ENCODE measurements at regions not wholly inside any gene's neighbourhood (a gene's known extent, or its start where the extent isn't known, plus 50 kb on each side); places are given as distances from the start of the nearest gene placed in this dataset.

GRCh38 chr4:175419236-175419718, 392.8 kb downstream of the GPM6A start:
- Histone ChIP-seq H3K36me3 (ENCODE audit: control insufficient read depth in 2 of 2, insufficient read depth in 1 of 2, low read length in 2 of 2) (no peaks in the 10 kb centered on the region), H3K9me3 (ENCODE audit: control insufficient read depth, insufficient read depth, low read depth, low read length) (no peaks in the 10 kb centered on the region), H3K27ac (ENCODE audit: extremely low read depth, low read depth, low read length) (no peak overlapping the region), H3K4me3 (ENCODE audit: low read depth, low read length) (no peak overlapping the region), H3K4me1 (ENCODE audit: control insufficient read depth, insufficient read depth, low read length) (no peaks in the 10 kb centered on the region; the same call in 1 of the 2 replicates)
- ChIA-PET POLR2A (no interaction called here), CTCF (interaction anchor here (0.7 kb wide), 1 partner anchor 408 kb away, joined by 3 read pairs; no protein-coding TSS in a partner anchor)
- TF ChIP-seq, protein P1, sequence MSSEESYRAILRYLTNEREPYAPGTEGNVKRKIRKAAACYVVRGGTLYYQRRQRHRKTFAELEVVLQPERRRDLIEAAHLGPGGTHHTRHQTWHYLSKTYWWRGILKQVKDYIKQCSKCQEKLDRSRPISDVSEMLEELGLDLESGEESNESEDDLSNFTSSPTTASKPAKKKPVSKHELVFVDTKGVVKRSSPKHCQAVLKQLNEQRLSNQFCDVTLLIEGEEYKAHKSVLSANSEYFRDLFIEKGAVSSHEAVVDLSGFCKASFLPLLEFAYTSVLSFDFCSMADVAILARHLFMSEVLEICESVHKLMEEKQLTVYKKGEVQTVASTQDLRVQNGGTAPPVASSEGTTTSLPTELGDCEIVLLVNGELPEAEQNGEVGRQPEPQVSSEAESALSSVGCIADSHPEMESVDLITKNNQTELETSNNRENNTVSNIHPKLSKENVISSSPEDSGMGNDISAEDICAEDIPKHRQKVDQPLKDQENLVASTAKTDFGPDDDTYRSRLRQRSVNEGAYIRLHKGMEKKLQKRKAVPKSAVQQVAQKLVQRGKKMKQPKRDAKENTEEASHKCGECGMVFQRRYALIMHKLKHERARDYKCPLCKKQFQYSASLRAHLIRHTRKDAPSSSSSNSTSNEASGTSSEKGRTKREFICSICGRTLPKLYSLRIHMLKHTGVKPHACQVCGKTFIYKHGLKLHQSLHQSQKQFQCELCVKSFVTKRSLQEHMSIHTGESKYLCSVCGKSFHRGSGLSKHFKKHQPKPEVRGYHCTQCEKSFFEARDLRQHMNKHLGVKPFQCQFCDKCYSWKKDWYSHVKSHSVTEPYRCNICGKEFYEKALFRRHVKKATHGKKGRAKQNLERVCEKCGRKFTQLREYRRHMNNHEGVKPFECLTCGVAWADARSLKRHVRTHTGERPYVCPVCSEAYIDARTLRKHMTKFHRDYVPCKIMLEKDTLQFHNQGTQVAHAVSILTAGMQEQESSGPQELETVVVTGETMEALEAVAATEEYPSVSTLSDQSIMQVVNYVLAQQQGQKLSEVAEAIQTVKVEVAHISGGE (tag by site-specific recombination; conservative IDR thresholded peaks at IDR 0.05; ENCODE audit: low read depth) = no peak
- TF ChIP-seq ZNF266 (tag by site-specific recombination; IDR thresholded peaks at IDR 0.05; ENCODE audit: low read depth) = no peak
- TF ChIP-seq ZNF146 (tag by site-specific recombination; IDR thresholded peaks at IDR 0.05) = no peak
- TF ChIP-seq, protein P2, sequence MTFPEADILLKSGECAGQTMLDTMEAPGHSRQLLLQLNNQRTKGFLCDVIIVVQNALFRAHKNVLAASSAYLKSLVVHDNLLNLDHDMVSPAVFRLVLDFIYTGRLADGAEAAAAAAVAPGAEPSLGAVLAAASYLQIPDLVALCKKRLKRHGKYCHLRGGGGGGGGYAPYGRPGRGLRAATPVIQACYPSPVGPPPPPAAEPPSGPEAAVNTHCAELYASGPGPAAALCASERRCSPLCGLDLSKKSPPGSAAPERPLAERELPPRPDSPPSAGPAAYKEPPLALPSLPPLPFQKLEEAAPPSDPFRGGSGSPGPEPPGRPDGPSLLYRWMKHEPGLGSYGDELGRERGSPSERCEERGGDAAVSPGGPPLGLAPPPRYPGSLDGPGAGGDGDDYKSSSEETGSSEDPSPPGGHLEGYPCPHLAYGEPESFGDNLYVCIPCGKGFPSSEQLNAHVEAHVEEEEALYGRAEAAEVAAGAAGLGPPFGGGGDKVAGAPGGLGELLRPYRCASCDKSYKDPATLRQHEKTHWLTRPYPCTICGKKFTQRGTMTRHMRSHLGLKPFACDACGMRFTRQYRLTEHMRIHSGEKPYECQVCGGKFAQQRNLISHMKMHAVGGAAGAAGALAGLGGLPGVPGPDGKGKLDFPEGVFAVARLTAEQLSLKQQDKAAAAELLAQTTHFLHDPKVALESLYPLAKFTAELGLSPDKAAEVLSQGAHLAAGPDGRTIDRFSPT (tag by site-specific recombination; IDR thresholded peaks at IDR 0.05) = no peak
- no peak for TF ChIP-seq ZNF37A (tag by site-specific recombination; IDR thresholded peaks at IDR 0.05)
- TF ChIP-seq ZNF404 (tag by site-specific recombination; IDR thresholded peaks at IDR 0.05) = no peak
- TF ChIP-seq ZNF837 (tag by site-specific recombination; IDR thresholded peaks at IDR 0.05) = no peak
- TF ChIP-seq ZNF362 (tag by site-specific recombination; IDR thresholded peaks at IDR 0.05) = no peak
- no peak for TF ChIP-seq ZNF626 (tag by site-specific recombination; IDR thresholded peaks at IDR 0.05)
- no peak for TF ChIP-seq ZNF518A (tag by site-specific recombination; conservative IDR thresholded peaks at IDR 0.05; ENCODE audit: low read depth)
- TF ChIP-seq ZNF239 (tag by site-specific recombination; IDR thresholded peaks at IDR 0.05) = no peak
- TF ChIP-seq ZNF311 (tag by site-specific recombination; IDR thresholded peaks at IDR 0.05; ENCODE audit: borderline replicate concordance) = no peak
- no peak for TF ChIP-seq KLF1 (tag by site-specific recombination; IDR thresholded peaks at IDR 0.05)
- TF ChIP-seq, protein P3, sequence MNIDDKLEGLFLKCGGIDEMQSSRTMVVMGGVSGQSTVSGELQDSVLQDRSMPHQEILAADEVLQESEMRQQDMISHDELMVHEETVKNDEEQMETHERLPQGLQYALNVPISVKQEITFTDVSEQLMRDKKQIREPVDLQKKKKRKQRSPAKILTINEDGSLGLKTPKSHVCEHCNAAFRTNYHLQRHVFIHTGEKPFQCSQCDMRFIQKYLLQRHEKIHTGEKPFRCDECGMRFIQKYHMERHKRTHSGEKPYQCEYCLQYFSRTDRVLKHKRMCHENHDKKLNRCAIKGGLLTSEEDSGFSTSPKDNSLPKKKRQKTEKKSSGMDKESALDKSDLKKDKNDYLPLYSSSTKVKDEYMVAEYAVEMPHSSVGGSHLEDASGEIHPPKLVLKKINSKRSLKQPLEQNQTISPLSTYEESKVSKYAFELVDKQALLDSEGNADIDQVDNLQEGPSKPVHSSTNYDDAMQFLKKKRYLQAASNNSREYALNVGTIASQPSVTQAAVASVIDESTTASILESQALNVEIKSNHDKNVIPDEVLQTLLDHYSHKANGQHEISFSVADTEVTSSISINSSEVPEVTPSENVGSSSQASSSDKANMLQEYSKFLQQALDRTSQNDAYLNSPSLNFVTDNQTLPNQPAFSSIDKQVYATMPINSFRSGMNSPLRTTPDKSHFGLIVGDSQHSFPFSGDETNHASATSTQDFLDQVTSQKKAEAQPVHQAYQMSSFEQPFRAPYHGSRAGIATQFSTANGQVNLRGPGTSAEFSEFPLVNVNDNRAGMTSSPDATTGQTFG (tag by site-specific recombination; IDR thresholded peaks at IDR 0.05; ENCODE audit: borderline replicate concordance) = no peak
- no peak for TF ChIP-seq ZNF529 (tag by site-specific recombination; IDR thresholded peaks at IDR 0.05; ENCODE audit: insufficient replicate concordance)
- TF ChIP-seq GLI2 (tag by site-specific recombination; IDR thresholded peaks at IDR 0.05; ENCODE audit: borderline replicate concordance, low read depth) = no peak
- TF ChIP-seq ZBTB10 (tag by site-specific recombination; IDR thresholded peaks at IDR 0.05) = no peak
- TF ChIP-seq WT1 (tag by site-specific recombination; IDR thresholded peaks at IDR 0.05) = no peak

All from HEK293 (cell line).